ENCODE measurements at regions not wholly inside any gene's neighbourhood (a gene's known extent, or its start where the extent isn't known, plus 50 kb on each side); places are given as distances from the start of the nearest gene placed in this dataset.
"Not testable (repeated sequence)": the region's sequence is repeated elsewhere in the genome, so short reads cannot be mapped to it uniquely, and the experiment has no call there.

DNA sequence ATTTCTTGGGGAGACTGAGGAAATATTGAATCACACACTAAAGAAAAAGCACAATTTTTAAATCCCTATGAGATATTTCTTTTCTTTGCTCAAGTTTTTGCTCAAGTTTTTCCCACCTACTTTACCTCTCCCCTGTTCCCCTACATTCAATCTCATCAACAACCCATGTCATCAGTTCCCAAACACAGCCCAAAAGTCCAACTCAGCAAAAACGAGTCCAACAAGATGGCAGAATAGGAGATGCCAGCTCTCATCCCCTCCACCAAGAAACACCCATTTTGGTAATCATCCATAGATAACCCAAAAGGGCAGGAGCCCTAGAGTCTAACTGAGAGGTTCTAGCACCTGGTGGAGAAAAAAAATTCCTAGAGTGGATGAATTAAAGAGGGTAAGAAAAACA, 152.5 kb upstream of the GHITM start:
- no peak for DNase-seq (ENCODE audit: low spot score)

DNA sequence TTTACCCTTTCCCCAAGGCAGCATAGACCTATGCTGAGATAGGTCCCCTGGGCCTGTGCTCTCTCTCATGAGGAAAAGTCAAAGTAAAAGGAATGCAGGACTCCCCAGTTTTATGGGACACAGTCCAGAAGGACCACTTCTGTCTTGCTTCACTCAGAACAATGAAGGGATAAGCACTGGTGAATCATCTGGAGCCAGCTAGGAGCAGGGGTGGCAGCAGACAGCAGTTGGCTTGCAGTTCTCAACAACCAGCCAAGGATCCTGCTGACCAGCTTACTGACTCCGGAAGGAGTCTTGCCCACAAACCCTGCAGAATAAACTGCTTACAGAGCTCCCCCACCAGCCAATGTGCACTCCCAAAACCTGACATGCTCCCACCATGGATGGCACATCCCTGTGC, 152.1 kb upstream of the GHITM start:
- DNase-seq (ENCODE audit: low spot score): no peak

DNA sequence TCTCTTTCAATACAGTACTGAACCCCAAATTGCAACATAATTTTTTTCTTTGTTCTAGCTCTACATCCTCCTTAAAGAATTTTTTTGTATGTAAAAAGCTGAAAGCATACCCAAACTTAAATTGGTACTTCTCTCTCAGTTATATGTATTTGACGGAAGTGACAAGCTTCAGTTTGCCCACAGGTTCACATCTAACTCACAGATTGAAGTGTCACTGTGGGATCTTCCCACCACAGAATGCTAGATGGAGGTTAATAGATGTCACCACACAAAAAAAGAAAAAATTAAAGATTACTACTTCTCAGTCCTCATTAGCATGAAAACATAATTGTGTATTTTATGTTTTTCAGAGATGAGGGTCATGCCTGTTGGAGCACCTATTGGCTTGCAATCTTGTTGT, 150.9 kb upstream of the GHITM start:
- DNase-seq (ENCODE audit: low spot score): no peak

DNA sequence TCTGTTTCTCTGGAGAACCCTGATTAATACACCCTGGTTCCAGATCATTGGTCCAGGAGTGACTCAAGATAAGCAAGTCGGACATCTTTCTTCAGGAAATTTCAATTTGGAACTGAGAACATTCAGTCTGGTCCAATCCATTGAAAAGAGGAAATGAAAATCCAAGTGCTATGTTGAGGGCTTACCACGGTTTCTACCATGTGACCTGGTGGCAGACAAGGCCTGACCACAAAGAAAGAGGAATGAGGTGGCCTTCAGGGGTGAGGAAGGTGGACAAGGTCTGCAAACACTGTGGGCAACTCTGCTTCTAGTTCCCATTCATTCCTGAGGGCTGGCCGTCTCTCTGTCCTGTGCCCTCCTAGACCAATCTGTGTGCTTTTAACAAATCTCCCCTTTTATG, 149.2 kb upstream of the GHITM start:
- no peak for DNase-seq (ENCODE audit: low spot score)

DNA sequence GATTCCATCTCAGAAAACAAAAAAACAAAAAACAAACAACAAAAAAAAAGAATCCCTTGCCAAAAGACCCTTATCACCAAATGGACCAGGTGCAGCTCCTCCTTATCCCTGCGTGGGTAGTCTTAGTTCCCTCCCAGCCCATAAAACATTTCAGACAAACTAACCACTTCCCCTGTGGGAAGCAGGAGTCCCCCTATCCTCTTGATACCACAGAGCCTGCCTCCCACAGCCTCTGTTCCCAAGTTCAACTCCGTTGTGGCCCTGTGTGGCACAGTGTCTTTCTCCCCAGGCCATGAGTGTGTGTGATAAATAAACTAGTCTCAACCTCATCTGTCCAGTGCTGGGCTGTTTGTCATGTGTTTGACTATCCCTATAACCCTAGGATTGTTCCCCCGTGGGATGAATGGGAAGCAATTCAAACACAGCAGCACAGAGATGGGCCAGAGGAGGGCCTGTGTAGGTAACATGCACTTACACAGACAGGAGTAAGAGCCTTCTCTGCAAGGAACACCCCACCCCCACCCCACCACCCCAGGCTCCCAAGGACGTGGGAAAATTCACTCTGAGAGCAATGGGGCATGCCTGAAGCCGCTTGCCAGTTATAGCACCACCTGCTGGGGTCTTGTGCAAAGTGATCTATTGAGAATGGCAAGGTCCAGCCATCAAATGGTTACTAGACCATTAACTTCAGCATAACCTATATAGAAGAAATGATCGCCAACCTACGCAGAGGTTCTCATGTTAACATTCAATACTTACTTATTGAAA, 147.1 kb upstream of the GHITM start:
- no peak for DNase-seq (ENCODE audit: low spot score)

DNA sequence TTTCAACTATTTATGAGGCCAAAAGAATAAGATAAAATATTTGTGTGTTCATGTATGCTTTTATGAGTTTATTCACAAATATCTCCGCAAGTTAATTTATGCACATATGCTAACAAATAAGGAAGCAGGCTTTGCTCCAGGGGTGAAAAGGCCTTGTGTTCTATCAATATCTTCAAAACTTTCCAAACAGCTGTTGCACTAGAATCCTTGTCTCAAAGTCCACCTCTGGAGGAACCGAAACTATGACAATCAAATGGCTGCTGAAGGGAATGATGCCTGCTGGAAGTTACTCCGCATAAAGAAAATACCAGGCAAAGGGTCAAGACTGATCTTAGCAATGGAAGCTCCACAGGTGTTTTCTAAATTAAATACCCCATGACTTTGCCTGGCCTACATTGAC, 145.0 kb upstream of the GHITM start:
- DNase-seq (ENCODE audit: low spot score): no peak

DNA sequence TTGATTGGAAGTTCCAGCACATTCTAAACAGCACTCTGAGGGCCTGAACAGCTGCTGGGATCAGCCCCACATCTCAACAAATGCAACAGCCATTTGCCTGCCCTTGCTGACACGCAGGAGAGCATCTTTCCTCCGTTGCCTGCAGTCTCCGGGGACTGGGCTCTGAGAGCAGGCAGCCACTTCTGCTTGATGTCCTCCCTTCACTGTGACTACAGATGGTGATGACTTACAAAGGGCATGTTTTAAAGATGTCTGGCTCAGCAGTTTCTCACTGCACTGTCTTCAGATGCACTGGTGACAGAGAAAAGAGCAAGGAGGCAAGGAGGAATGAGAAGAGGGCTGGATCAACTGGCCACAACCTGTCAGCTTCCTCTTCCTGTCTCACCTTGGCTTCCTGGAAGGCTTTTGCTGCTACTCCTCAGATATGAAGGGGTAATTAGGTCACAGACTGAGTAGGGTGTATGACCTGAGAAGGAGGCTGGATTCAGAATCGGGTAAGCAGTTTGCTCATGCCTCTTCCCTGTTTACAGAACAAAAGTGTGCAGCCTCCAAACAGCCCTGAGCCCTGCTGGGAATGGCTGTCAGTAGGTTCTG, 143.5 kb upstream of the GHITM start:
- no peak for DNase-seq (ENCODE audit: low spot score)

DNA sequence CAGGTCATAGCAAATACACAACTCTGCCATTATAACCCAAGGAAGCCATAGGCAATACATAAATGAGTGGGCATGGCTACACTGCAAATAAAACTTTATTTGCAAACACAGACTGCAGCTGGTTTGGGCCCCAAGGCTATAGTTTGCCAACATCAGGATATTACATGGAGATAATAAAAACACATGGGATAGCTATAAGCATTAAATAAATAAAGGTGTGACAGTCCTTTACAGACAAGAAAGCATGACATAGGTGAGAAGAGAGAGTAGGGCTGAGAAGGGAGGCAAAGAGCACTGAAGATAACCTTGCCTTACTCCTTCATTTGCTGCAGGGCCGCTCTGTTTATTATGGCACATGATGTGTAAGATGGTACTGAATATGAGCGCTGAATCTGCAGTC, 135.1 kb upstream of the GHITM start:
- DNase-seq (ENCODE audit: low spot score): no peak

DNA sequence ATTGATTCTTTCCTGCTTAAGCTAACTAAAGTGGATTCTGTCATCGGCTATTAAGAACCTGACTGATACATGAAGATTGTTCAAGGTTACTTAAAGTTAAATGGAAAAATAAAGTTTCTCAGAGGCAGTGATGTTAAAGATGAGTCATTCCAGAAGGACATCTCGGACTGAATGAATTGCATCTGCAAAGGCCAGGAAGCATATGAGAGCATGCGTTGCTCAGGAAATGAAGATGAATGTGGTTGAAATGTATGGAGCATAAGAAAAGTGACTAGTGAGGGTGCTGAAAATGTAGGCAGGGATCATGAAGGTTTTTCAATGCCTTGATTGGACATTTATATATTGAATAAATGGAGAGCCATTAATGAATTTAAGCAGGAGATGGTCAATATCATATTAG, 133.9 kb upstream of the GHITM start:
- DNase-seq (ENCODE audit: low spot score): no peak

DNA sequence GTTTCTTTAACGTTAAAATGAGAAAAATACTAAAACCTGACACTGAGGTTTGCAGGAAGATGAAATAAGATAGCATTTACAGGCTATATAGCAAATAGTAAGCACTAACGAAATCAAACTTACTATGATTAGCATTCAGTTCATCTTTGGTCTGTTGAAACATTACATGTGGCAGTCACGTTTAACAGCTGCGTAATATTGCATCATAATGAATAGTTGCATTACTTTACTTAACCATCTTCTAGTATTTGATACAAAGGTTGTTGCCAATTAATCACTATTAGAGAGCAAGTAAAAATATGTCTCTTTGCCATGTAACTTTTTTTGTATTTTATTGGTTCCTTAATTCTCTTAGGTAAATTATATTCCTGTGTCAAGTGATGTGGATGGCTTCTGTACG, 131.8 kb upstream of the GHITM start:
- no peak for DNase-seq (ENCODE audit: low spot score)

DNA sequence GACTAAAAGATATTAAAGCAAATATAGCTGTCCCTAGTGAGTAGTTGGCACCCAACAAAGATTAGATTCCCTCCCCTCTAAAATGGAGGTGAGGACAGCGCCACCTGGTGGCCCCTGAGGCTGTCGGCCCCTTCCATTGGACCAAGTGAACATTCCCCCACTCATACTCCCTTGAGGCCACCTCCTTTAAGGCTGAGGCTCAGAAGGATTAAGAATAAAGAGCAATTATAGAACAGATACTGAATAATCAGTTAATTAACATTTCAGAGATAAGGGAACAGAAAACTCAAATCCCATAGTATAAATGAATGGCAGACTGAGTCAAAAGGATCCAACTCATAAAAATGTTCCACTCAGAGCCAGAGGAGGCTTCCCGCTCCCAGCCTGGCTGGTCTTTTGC, 130.4 kb upstream of the GHITM start:
- DNase-seq (ENCODE audit: low spot score): no peak

DNA sequence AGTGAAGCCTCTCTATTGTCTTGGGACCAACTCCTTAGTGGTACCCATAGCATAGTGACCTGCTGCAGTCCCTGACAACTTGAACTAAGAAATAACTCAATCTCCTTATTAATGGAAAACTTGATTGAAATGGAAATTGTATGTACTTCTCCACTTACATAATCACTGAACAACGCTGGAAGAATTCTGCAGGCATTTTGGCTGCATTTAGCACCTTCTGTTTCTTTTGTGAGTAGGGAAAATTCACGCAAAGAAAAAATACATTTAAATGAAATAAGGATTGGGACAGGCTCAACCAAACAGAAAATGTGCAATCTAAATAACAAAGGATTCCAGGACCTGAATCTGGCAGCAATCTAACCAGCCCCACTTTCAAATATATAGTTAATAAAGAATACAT, 126.9 kb upstream of the GHITM start:
- no peak for DNase-seq (ENCODE audit: low spot score)

DNA sequence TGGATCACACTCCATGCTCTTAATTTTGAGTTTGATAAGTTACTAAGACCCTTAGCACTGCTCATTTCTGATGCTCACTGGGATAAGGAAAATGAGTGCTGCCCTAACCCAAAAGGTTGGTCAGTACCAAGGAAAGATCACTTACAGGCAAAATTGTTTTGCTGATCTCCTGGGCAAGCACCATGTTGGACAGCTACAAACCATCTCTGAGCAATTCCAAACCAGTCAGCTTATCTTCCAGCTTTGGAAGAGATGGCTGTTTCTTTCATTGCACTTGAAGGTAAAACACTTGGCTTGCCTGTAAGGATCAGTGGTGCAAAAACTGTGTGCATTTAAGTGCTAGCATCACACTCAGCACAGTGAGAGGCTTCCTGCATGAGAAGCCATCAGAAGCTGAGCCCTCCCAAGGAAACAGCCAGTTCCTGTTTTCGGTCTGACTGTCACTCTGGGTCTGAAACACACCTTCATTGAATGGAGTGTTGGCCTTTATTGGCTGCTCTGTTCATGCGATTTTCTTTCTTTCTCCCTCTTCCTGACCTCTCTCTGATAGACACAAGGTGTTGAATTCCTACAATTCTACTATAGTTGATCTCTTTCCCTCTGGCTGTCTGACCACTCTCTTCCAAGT, 126.4 kb upstream of the GHITM start:
- no peak for DNase-seq (ENCODE audit: low spot score)

DNA sequence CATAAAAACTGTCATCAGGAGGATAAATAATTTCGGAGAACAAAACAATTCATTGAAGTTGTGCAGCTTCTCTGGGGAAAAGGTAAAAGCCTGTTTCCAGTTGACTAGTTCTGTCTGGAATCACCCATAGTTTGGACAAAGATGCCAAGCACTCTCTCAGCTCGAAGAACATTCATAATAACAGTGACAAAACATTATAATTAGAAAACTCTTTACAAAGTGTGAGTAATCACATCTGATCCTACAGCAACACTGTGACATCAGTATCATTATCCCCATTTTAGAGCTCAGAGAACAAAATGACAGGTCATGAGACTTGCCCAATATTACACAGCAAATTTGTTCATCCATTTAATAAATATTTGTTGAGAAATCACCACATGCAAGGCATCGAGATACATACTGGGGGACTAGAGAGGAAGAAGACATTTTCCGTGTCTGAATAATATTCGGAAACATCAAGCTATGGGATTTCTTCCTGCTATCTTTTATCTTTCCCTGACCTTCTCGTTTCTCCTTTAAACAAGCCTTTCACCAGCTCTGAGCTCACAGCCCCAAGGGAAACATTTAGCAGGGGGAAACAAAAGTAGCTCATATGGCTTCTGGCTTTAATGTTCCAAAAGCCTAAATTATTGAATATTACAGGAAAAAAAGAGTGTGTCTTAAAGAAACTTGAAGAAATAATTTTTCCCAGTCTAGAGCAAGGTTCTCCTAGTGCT, 123.3 kb upstream of the GHITM start:
- DNase-seq (ENCODE audit: low spot score): no peak

DNA sequence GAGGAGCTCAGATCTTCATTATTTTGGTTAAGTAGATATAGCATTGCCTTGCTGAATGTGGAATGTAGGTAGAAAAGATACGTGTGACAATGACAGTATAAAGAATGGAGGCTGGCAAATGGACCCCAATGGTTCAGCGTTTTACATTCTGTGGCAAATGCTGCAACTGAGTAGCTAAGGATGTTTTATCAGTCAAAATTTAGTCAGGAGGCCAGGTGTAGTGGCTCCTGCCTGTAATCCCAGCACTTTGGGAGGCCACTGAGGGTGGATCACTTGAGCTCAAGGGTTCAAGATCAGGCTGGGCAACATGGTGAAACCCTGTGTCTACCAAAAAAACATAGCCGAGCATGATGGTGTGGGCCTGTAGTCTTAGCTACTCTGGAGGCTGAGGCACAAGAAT, 120.5 kb upstream of the GHITM start:
- no peak for DNase-seq (ENCODE audit: low spot score)

DNA sequence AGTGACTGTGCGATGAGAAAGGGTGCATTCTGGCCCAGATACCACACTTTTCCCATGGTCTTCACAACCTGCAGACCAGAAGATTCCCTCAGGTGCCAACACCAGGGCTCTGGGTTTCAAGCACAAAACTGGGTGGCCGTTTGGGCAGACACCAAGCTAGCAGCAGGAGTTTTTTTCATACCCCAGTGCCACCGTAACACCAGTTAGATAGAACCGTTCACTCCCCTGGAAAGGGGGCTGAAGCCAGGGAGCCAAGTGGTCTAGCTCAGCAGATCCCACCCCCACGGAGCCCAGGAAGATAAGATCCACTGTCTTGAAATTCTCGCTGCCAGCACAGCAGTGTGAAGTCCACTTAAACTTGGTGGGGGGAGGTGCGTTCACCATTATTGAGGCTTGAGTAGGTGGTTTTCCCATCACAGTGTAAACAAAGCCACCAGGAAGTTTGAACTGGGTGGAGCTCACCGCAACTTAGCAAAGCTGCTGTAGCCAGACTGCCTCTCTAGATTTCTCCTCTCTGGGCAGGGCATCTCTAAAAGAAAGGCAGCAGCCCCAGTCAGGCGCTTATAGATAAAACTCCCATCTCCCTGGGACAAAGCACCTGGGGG, 119.4 kb upstream of the GHITM start:
- not testable (repeated sequence) for DNase-seq (ENCODE audit: low spot score)

DNA sequence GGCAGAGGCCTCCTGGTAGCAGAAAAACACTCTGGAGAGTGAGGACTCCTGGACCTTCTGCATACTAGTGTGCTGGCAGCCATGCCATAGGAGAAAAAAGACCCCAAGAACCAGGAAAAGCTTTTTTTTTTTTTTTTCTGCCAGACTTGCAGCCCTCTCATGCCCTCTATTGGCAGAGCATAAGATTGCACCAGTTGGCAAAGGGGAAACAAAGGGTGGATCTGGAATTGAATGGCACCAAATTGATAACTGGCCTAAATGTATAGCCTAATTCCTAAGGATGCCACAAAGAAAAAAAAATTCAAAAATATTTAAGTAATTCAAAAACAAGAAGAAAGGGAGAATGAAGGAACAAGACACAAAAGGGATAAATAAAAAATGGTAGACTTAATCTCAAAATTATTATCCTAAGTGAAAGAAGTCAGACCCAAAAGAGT, 112.5 kb upstream of the GHITM start:
- DNase-seq (ENCODE audit: low spot score): no peak

DNA sequence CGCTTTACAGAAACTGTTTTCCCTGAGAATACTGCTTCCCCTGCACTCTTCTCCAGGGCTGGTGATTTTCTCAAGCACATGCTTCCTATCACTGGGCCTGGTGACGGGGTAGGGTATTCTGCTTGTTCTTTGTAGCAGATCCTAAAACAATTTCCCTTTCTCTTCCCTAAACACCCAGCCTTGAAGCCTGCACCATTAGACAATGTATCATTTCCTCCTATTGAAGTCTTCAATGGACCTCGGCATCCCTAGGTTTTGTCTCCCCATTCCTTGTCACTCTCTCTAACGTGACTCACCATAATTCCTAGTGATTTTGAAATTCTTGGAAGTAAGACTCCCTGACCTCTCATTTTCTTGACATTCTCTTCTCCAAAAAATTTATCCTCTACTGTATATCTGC, 109.5 kb upstream of the GHITM start:
- DNase-seq (ENCODE audit: low spot score): no peak

DNA sequence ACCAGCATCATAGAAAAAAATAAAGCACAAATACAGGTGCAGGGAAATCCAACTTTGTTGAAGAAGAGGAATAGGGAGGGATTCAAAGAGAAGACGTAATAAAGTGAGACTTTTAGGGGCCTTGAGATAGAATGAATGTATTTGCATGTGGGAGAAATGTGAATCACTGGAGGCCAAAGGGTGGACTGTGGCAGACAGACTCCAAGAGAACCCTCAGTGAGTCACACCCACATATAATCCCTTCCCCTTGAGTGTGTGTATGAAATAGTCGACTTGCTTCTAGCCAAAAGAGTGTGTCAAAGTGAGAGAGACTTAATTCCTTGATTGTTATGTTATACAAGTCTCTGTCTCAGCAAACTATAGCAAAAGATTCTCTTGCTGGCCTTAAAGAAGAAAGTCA, 101.3 kb upstream of the GHITM start:
- DNase-seq (ENCODE audit: low spot score): no peak

DNA sequence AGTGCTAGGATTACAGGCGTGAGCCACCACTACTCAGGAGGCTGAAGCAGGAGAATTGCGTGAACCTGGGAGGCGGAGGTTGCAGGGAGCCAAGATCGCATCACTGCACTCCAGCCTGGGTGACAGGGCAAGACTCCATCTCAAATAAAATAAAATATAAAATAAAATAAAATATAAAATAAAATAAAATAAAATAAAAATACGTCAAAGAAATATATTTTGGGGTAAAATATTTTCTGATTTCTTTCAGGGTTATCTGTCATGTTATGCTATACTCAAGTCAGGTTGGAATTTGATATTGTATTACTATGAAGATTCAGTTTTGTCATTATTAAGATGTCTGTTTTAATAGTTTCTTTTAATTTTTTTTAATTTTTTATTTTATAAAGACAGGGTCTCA, 99.4 kb upstream of the GHITM start:
- DNase-seq (ENCODE audit: low spot score): no peak

DNA sequence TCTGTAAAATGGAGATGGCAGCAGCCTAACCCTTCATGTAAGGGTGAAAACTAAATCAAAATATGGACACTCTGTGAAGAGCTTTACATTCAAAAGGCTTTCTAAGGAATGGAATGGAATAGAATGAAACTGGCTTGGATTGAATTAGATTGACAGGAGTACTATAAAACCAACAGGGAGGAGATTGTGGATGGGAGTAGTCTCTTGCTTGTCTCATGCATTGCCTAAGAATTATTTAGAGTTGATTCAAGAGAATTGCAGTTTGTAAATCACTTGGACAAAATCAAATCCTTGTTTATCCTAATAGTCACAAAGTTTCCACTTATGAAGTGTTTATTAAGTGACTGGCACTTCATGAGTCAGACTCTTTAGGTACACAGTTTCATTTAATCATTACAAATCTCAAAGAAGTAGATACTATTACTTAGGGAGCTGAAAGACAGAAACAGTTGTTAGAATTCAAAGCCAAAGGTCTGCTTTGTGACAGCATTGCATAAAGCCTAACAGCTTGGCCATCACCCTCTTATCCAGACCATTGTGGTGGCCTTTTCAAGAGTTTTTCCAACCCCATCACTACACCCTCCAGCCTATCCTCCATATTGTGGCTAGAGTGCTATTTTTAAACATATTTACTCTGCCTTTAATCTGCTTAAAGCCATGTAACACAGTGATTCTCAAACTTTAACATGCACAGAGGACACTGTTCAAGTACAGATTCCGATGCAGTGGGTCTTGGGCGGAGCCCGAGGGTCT, 91.9 kb upstream of the GHITM start:
- DNase-seq (ENCODE audit: low spot score): no peak

DNA sequence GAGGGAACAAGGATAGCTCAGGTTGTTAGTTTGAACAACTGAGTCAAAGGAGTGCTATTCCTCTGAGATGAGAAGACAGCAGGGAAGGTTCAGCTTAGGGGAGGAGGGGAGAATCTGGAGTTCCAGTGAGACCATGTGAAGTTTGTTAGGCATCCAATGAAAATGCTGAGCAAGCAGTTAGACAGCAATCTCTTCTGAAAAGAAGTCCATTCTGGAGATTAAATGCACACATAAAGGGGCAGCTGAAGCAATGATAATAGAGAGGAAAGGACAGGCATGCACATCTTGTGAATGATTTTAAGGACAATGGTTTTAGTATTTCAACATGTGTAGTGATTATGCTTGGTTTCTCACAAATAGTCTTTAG, 89.7 kb upstream of the GHITM start:
- no peak for DNase-seq (ENCODE audit: low spot score)

Data from left forelimb (tissue), 1 donor.